HG03469 (cell line): ENCODE measurements at regions not wholly inside any gene's neighbourhood (a gene's known extent, or its start where the extent isn't known, plus 50 kb on each side); places are given as distances from the start of the nearest gene placed in this dataset.
"Not testable (repeated sequence)": the region's sequence is repeated elsewhere in the genome, so short reads cannot be mapped to it uniquely, and the experiment has no call there.

ENCODE experiments used
- ATAC-seq: cut with Tn5 transposase; IDR thresholded peaks from one replicate; pipeline ENCODE4 v1.9.1; 2021; ENCODE audit warnings: mild to moderate bottlenecking, moderate library complexity, moderate number of reproducible peaks; ENCODE audit not compliant: unreplicated experiment

- ATAC-seq = no peak
Observed at GRCh38 chr18:11468617-11469016, 140.8 kb upstream of the SLC35G4 start.

GRCh38 chr18:11468120-11468519 is 141.3 kb upstream of the SLC35G4 start:
- ATAC-seq = no peak

GRCh38 chr18:11467611-11468010 is 141.8 kb upstream of the SLC35G4 start:
- no peak for ATAC-seq

- no peak for ATAC-seq
Observed at GRCh38 chr18:11464129-11464528, 145.3 kb upstream of the SLC35G4 start.

- no peak for ATAC-seq
Observed at GRCh38 chr18:11458447-11458846, 150.9 kb upstream of the SLC35G4 start.

- ATAC-seq = not testable (repeated sequence)
Observed at GRCh38 chr18:11457853-11458252, 151.5 kb upstream of the SLC35G4 start.

- no peak for ATAC-seq
Observed at GRCh38 chr18:11454040-11454439, 155.4 kb upstream of the SLC35G4 start.

GRCh38 chr18:11444169-11444568 is 165.2 kb upstream of the SLC35G4 start:
- ATAC-seq = not testable (repeated sequence)

- no peak for ATAC-seq
Observed at GRCh38 chr18:11437046-11437445, 172.3 kb upstream of the SLC35G4 start.

- no peak for ATAC-seq
Observed at GRCh38 chr18:11432360-11432811, 177.0 kb upstream of the SLC35G4 start.

GRCh38 chr18:11429876-11430275 is 179.5 kb upstream of the SLC35G4 start:
- no peak for ATAC-seq

- ATAC-seq = no peak
Observed at GRCh38 chr18:11425211-11425610, 184.2 kb upstream of the SLC35G4 start.

GRCh38 chr18:11419338-11419737 is 190.1 kb upstream of the SLC35G4 start:
- no peak for ATAC-seq

GRCh38 chr18:11412811-11413210 is 196.6 kb upstream of the SLC35G4 start:
- no peak for ATAC-seq

- ATAC-seq = no peak
Observed at GRCh38 chr18:11411048-11411447, 198.3 kb upstream of the SLC35G4 start.

- no peak for ATAC-seq
Observed at GRCh38 chr18:11408555-11409065, 200.8 kb upstream of the SLC35G4 start.

GRCh38 chr18:11407940-11408339 is 201.5 kb upstream of the SLC35G4 start:
- ATAC-seq = no peak

GRCh38 chr18:11405804-11406203 is 203.6 kb upstream of the SLC35G4 start:
- no peak for ATAC-seq

- ATAC-seq = no peak
Observed at GRCh38 chr18:11400703-11401102, 208.7 kb upstream of the SLC35G4 start.

- no peak for ATAC-seq
Observed at GRCh38 chr18:11398625-11399024, 210.8 kb upstream of the SLC35G4 start.

- no peak for ATAC-seq
Observed at GRCh38 chr18:11392980-11393885, 216.2 kb upstream of the SLC35G4 start.

GRCh38 chr18:11392292-11392691 is 217.1 kb upstream of the SLC35G4 start:
- no peak for ATAC-seq
